Hepatocyte (in vitro differentiated cells): ENCODE measurements at regions not wholly inside any gene's neighbourhood (a gene's known extent, or its start where the extent isn't known, plus 50 kb on each side); places are given as distances from the start of the nearest gene placed in this dataset.

ENCODE experiments used
- CTCF ChIP-seq: fragments of 200-600 bp; sonication (generic); IDR thresholded peaks from 2 replicates; pipeline ENCODE4 v1.5.1; 2016; ENCODE audit warnings: antibody characterized with exemption, mild to moderate bottlenecking; ENCODE audit not compliant: poor library complexity
- EZH2 ChIP-seq: fragments of 200-600 bp; sonication (generic); IDR thresholded peaks from 2 replicates; pipeline ENCODE4 v1.6.1; 2016; ENCODE audit warnings: antibody characterized with exemption, mild to moderate bottlenecking, borderline replicate concordance
- EZH2phosphoT487 ChIP-seq: fragments of 200-600 bp; sonication (generic); IDR thresholded peaks from one replicate; pipeline ENCODE4 v1.6.1; 2018; ENCODE audit warnings: antibody characterized with exemption, mild to moderate bottlenecking, low read depth, moderate library complexity; ENCODE audit not compliant: unreplicated experiment, severe bottlenecking

DNA sequence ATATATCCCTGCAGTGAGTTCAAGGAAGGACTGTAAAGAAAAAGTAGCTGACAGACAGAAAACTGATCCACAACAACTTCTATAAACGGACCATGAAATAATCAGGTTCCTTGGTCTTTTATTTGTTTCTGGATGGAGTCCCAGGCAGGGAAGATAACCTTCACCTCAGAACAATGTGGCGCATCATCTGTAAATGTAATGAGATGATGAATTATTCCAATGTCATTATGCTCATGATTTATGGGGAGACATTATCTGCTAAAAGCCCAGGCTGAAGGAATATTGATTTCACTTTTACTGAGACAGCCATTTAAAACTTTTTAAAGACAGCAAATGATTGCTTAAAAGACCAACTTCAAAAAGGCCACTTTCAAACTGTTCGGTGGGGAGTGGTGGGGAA, 354.9 kb upstream of the ADAMTS9 start:
- TF ChIP-seq CTCF (no peak), EZH2phosphoT487 (no peak), EZH2 (no peak)
